Vagina (tissue), 2 donors: ENCODE measurements at regions not wholly inside any gene's neighbourhood (a gene's known extent, or its start where the extent isn't known, plus 50 kb on each side); places are given as distances from the start of the nearest gene placed in this dataset.

Source experiments
- DNase-seq, 2 donors: peaks; one replicate each; pipeline ENCODE4 v3.0.0-alpha.2; 2017; ENCODE audit errors: extremely low spot score in 2 of 2
- H3K27ac ChIP-seq: fragments of 200-600 bp; sonication (generic); one replicate; pipeline ENCODE4 v1.5.1; 2019
- H3K27me3 ChIP-seq: fragments of 200-600 bp; sonication (generic); one replicate; pipeline ENCODE4 v1.5.1; 2019
- H3K36me3 ChIP-seq, 2 donors: fragments of 200-600 bp; sonication (generic); one replicate each; pipeline ENCODE4 v1.5.1; 2017 to 2019
- H3K4me1 ChIP-seq: fragments of 200-600 bp; sonication (generic); one replicate; pipeline ENCODE4 v1.5.1; 2019
- H3K4me3 ChIP-seq, 2 donors: fragments of 200-600 bp; sonication (generic); 1 replicate in 1 of 2; 2 replicates in 1 of 2; pipeline ENCODE4 v1.5.1; 2016 to 2019
- H3K9me3 ChIP-seq: fragments of 200-600 bp; sonication (generic); one replicate; pipeline ENCODE4 v1.5.1; 2019
- CTCF ChIP-seq, 3 experiments: fragments of 450-650 bp in 2 of 3; fragments of 200-600 bp in 1 of 3; sonication (generic) in 1 of 3; IDR thresholded peaks; one replicate each; pipeline ENCODE4 v1.5.1; 2017 to 2019; ENCODE audit warnings: antibody characterized with exemption in 3 of 3, mild to moderate bottlenecking in 2 of 3, moderate library complexity in 2 of 3
- POLR2A ChIP-seq, 2 donors: fragments of 450-650 bp; IDR thresholded peaks; one replicate each; pipeline ENCODE4 v1.6.1; 2017; ENCODE audit warnings: antibody characterized with exemption in 2 of 2, mild to moderate bottlenecking in 2 of 2, moderate library complexity in 2 of 2
- POLR2AphosphoS5 ChIP-seq, 2 donors: sonication (generic); formaldehyde crosslinking; IDR thresholded peaks; one replicate each; pipeline ENCODE4 v1.9.0; 2017; ENCODE audit warnings: antibody characterized with exemption in 2 of 2, mild to moderate bottlenecking in 2 of 2, low read depth in 1 of 2; ENCODE audit not compliant: insufficient read depth in 1 of 2
- intact Hi-C: fragments of 100-400 bp; cut with DNase I; formaldehyde crosslinking; loops from one replicate; pipeline ENCODE4 v1.15.1; 2023

- Histone ChIP-seq H3K27me3 (no peaks in the 10 kb centered on the region), H3K4me1 (no peaks in the 10 kb centered on the region), H3K9me3 (peaks cover 4% of the 10 kb centered on the region), H3K27ac (no peak overlapping the region), H3K4me3 (no peak overlapping the region), H3K36me3 (no peaks in the 10 kb centered on the region)
- TF ChIP-seq CTCF (IDR thresholded peaks at IDR 0.05), result no peak
- no peak for TF ChIP-seq POLR2A (IDR thresholded peaks at IDR 0.05)
- no peak for TF ChIP-seq POLR2AphosphoS5 (IDR thresholded peaks at IDR 0.05; ENCODE audit: insufficient read depth in 1 of 2, low read depth in 1 of 2)
- intact Hi-C loops, result no loop called here
- DNase-seq, result no peak
These were observed 92.4 kb upstream of the TSPAN8 start for GRCh38 chr12:71250166-71250565.

GRCh38 chr12:71243370-71243769 is 85.6 kb upstream of the TSPAN8 start:
- no peak overlapping the region for H3K27ac ChIP-seq
- no peak for TF ChIP-seq POLR2AphosphoS5 (IDR thresholded peaks at IDR 0.05; ENCODE audit: insufficient read depth in 1 of 2, low read depth in 1 of 2)
- TF ChIP-seq POLR2A (IDR thresholded peaks at IDR 0.05), result no peak
- no peak for TF ChIP-seq CTCF (IDR thresholded peaks at IDR 0.05)
- H3K4me1 ChIP-seq, result no peaks in the 10 kb centered on the region
- H3K9me3 ChIP-seq, result no peaks in the 10 kb centered on the region
- intact Hi-C loops, result no loop called here
- DNase-seq, result no peak
- no peak overlapping the region for H3K4me3 ChIP-seq
- H3K36me3 ChIP-seq, result no peaks in the 10 kb centered on the region
- no peaks in the 10 kb centered on the region for H3K27me3 ChIP-seq

DNA sequence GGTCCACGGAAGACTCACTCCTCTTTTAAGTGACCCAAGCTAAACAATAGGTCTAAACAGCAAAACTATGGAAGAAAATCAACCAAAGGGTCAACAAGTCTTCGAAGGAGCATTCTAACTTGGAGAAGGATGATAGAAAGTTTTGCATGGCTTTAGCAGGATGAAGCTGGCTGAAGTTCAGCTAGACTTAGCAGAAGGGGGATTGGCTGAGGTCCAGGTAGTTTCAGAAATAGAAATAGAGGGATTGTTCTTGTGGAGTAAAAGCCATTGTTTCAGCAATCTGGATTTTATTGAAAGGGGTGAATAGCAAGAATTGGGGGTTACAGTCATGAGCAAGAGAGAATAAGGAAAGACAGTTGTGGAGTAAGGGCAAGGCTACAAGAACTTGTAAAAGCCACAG is 84.7 kb upstream of the TSPAN8 start:
- Histone ChIP-seq H3K4me3 (no peak overlapping the region), H3K27ac (no peak overlapping the region), H3K27me3 (no peaks in the 10 kb centered on the region), H3K36me3 (no peaks in the 10 kb centered on the region), H3K9me3 (no peaks in the 10 kb centered on the region), H3K4me1 (no peaks in the 10 kb centered on the region)
- intact Hi-C loops, result no loop called here
- no peak for DNase-seq
- TF ChIP-seq CTCF (IDR thresholded peaks at IDR 0.05) (no peak), POLR2AphosphoS5 (IDR thresholded peaks at IDR 0.05; ENCODE audit: insufficient read depth in 1 of 2, low read depth in 1 of 2) (no peak), POLR2A (IDR thresholded peaks at IDR 0.05) (no peak)

DNA sequence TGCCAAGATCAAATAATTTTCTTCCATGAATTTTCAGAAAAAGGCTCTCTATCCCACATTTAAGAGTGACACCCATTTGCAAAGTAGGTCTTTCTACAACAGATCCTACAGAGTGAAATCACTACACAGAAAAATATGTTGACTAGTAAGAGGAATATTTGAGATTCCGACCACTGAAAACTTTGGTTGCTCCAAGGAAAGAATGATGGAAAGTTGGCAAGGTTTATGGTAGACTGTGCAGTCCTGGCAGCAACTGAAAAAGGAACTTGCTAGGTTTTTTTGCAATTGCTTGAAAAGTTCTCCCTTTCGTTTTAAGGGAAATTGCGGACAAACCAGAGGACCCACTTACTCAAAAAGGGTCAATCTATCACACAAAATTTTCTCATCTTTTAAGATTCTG is 83.1 kb upstream of the TSPAN8 start:
- intact Hi-C loops, result no loop called here
- no peak for TF ChIP-seq CTCF (IDR thresholded peaks at IDR 0.05)
- no peak for TF ChIP-seq POLR2AphosphoS5 (IDR thresholded peaks at IDR 0.05; ENCODE audit: insufficient read depth in 1 of 2, low read depth in 1 of 2)
- no peak for TF ChIP-seq POLR2A (IDR thresholded peaks at IDR 0.05)
- Histone ChIP-seq H3K27ac (no peak overlapping the region), H3K9me3 (no peaks in the 10 kb centered on the region), H3K4me1 (no peaks in the 10 kb centered on the region), H3K36me3 (no peaks in the 10 kb centered on the region), H3K4me3 (no peak overlapping the region), H3K27me3 (no peaks in the 10 kb centered on the region)
- no peak for DNase-seq

DNA sequence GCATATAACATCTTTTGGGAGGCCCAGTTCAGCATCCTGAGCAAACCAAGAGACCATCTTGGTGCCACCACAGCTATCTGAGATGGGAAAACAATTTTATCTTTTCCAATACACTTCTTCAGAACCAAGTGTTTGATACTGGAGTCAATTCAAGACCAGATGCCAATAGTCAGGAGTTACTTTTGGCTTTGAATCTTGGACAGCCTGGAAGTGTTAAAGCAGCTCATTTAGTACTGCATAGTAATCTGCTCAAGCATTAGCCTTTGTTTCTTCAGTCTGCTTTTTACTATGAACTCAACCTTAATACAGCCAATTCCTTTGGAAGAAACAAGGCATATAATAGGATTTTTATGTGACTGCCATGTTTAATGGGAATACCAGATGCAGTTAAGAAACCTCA is 81.9 kb upstream of the TSPAN8 start:
- Histone ChIP-seq H3K4me3 (no peak overlapping the region), H3K4me1 (no peaks in the 10 kb centered on the region), H3K9me3 (no peaks in the 10 kb centered on the region), H3K27me3 (no peaks in the 10 kb centered on the region), H3K27ac (no peak overlapping the region), H3K36me3 (no peaks in the 10 kb centered on the region)
- intact Hi-C loops, result no loop called here
- TF ChIP-seq POLR2A (IDR thresholded peaks at IDR 0.05) (no peak), CTCF (IDR thresholded peaks at IDR 0.05) (no peak), POLR2AphosphoS5 (IDR thresholded peaks at IDR 0.05; ENCODE audit: insufficient read depth in 1 of 2, low read depth in 1 of 2) (no peak)
- no peak for DNase-seq
